ENCODE measurements at regions not wholly inside any gene's neighbourhood (a gene's known extent, or its start where the extent isn't known, plus 50 kb on each side); places are given as distances from the start of the nearest gene placed in this dataset.
"Not testable (repeated sequence)": the region's sequence is repeated elsewhere in the genome, so short reads cannot be mapped to it uniquely, and the experiment has no call there.

GRCh38 chr20:7175827-7176226 lies 408.3 kb downstream of the BMP2 start:
- H3K9ac ChIP-seq (ENCODE audit: low read length); H3K27ac ChIP-seq (ENCODE audit: low read length); H3K4me1 ChIP-seq (ENCODE audit: control insufficient read depth, low read depth, low read length); H3K36me3 ChIP-seq (ENCODE audit: control insufficient read depth, low read depth, low read length); H3K27me3 ChIP-seq (ENCODE audit: control insufficient read depth, insufficient read depth, low read length); H3K9me3 ChIP-seq (ENCODE audit: control insufficient read depth, low read depth, low read length); H3K4me3 ChIP-seq (ENCODE audit: low read length): not testable (repeated sequence)

- H3K9ac ChIP-seq (ENCODE audit: low read length): no peak overlapping the region
- H3K4me3 ChIP-seq (ENCODE audit: low read length): no peak overlapping the region
- H3K4me1 ChIP-seq (ENCODE audit: control insufficient read depth, low read depth, low read length): no peaks in the 10 kb centered on the region
- no peaks in the 10 kb centered on the region for H3K9me3 ChIP-seq (ENCODE audit: control insufficient read depth, low read depth, low read length)
- H3K27me3 ChIP-seq (ENCODE audit: control insufficient read depth, insufficient read depth, low read length): no peaks in the 10 kb centered on the region
- no peaks in the 10 kb centered on the region for H3K36me3 ChIP-seq (ENCODE audit: control insufficient read depth, low read depth, low read length)
- H3K27ac ChIP-seq (ENCODE audit: low read length): no peak overlapping the region
Observed at GRCh38 chr20:7178004-7178403, 410.5 kb downstream of the BMP2 start.

- H3K36me3 ChIP-seq (ENCODE audit: control insufficient read depth, low read depth, low read length): no peaks in the 10 kb centered on the region
- no peak overlapping the region for H3K4me3 ChIP-seq (ENCODE audit: low read length)
- H3K4me1 ChIP-seq (ENCODE audit: control insufficient read depth, low read depth, low read length): no peaks in the 10 kb centered on the region
- no peaks in the 10 kb centered on the region for H3K27me3 ChIP-seq (ENCODE audit: control insufficient read depth, insufficient read depth, low read length)
- no peak overlapping the region for H3K27ac ChIP-seq (ENCODE audit: low read length)
- H3K9me3 ChIP-seq (ENCODE audit: control insufficient read depth, low read depth, low read length): no peaks in the 10 kb centered on the region
- H3K9ac ChIP-seq (ENCODE audit: low read length): no peak overlapping the region
Observed at GRCh38 chr20:7180256-7181045, 413.0 kb downstream of the BMP2 start.

GRCh38 chr20:7189231-7189630 lies 421.7 kb downstream of the BMP2 start:
- no peak overlapping the region for H3K9ac ChIP-seq (ENCODE audit: low read length)
- no peaks in the 10 kb centered on the region for H3K4me1 ChIP-seq (ENCODE audit: control insufficient read depth, low read depth, low read length)
- no peaks in the 10 kb centered on the region for H3K27me3 ChIP-seq (ENCODE audit: control insufficient read depth, insufficient read depth, low read length)
- no peaks in the 10 kb centered on the region for H3K36me3 ChIP-seq (ENCODE audit: control insufficient read depth, low read depth, low read length)
- no peak overlapping the region for H3K27ac ChIP-seq (ENCODE audit: low read length)
- no peak overlapping the region for H3K4me3 ChIP-seq (ENCODE audit: low read length)
- no peaks in the 10 kb centered on the region for H3K9me3 ChIP-seq (ENCODE audit: control insufficient read depth, low read depth, low read length)

- Histone ChIP-seq H3K4me3 (ENCODE audit: low read length) (no peak overlapping the region), H3K36me3 (ENCODE audit: control insufficient read depth, low read depth, low read length) (no peaks in the 10 kb centered on the region), H3K27me3 (ENCODE audit: control insufficient read depth, insufficient read depth, low read length) (no peaks in the 10 kb centered on the region), H3K9me3 (ENCODE audit: control insufficient read depth, low read depth, low read length) (no peaks in the 10 kb centered on the region), H3K9ac (ENCODE audit: low read length) (no peak overlapping the region), H3K4me1 (ENCODE audit: control insufficient read depth, low read depth, low read length) (no peaks in the 10 kb centered on the region), H3K27ac (ENCODE audit: low read length) (no peak overlapping the region)
Observed at GRCh38 chr20:7193681-7194080, 426.2 kb downstream of the BMP2 start.

GRCh38 chr20:7195704-7196103 lies 428.2 kb downstream of the BMP2 start:
- Histone ChIP-seq H3K27ac (ENCODE audit: low read length) (no peak overlapping the region), H3K4me3 (ENCODE audit: low read length) (no peak overlapping the region), H3K36me3 (ENCODE audit: control insufficient read depth, low read depth, low read length) (no peaks in the 10 kb centered on the region), H3K9me3 (ENCODE audit: control insufficient read depth, low read depth, low read length) (no peaks in the 10 kb centered on the region), H3K27me3 (ENCODE audit: control insufficient read depth, insufficient read depth, low read length) (no peaks in the 10 kb centered on the region), H3K9ac (ENCODE audit: low read length) (no peak overlapping the region), H3K4me1 (ENCODE audit: control insufficient read depth, low read depth, low read length) (no peaks in the 10 kb centered on the region)

GRCh38 chr20:7196481-7196880 lies 429.0 kb downstream of the BMP2 start:
- Histone ChIP-seq H3K9me3 (ENCODE audit: control insufficient read depth, low read depth, low read length) (no peaks in the 10 kb centered on the region), H3K4me1 (ENCODE audit: control insufficient read depth, low read depth, low read length) (no peaks in the 10 kb centered on the region), H3K27ac (ENCODE audit: low read length) (no peak overlapping the region), H3K9ac (ENCODE audit: low read length) (no peak overlapping the region), H3K27me3 (ENCODE audit: control insufficient read depth, insufficient read depth, low read length) (no peaks in the 10 kb centered on the region), H3K36me3 (ENCODE audit: control insufficient read depth, low read depth, low read length) (no peaks in the 10 kb centered on the region), H3K4me3 (ENCODE audit: low read length) (no peak overlapping the region)

GRCh38 chr20:7199861-7200260 lies 432.4 kb downstream of the BMP2 start:
- Histone ChIP-seq H3K4me3 (ENCODE audit: low read length) (no peak overlapping the region), H3K4me1 (ENCODE audit: control insufficient read depth, low read depth, low read length) (peaks cover under 1% of the 10 kb centered on the region)

GRCh38 chr20:7207186-7207798 lies 439.8 kb downstream of the BMP2 start:
- Histone ChIP-seq H3K27me3 (ENCODE audit: control insufficient read depth, insufficient read depth, low read length) (no peaks in the 10 kb centered on the region), H3K9ac (ENCODE audit: low read length) (no peak overlapping the region), H3K4me1 (ENCODE audit: control insufficient read depth, low read depth, low read length) (peaks cover 3% of the 10 kb centered on the region), H3K4me3 (ENCODE audit: low read length) (no peak overlapping the region), H3K27ac (ENCODE audit: low read length) (no peak overlapping the region), H3K36me3 (ENCODE audit: control insufficient read depth, low read depth, low read length) (no peaks in the 10 kb centered on the region), H3K9me3 (ENCODE audit: control insufficient read depth, low read depth, low read length) (no peaks in the 10 kb centered on the region)

More at GRCh38 chr20:7199861-7200260, 432.4 kb downstream of the BMP2 start:
- H3K27ac ChIP-seq (ENCODE audit: low read length): no peak overlapping the region
- no peaks in the 10 kb centered on the region for H3K9me3 ChIP-seq (ENCODE audit: control insufficient read depth, low read depth, low read length)
- H3K9ac ChIP-seq (ENCODE audit: low read length): no peak overlapping the region
- no peaks in the 10 kb centered on the region for H3K27me3 ChIP-seq (ENCODE audit: control insufficient read depth, insufficient read depth, low read length)
- no peaks in the 10 kb centered on the region for H3K36me3 ChIP-seq (ENCODE audit: control insufficient read depth, low read depth, low read length)

- Histone ChIP-seq H3K36me3 (ENCODE audit: control insufficient read depth, low read depth, low read length) (no peaks in the 10 kb centered on the region), H3K9me3 (ENCODE audit: control insufficient read depth, low read depth, low read length) (no peaks in the 10 kb centered on the region), H3K27ac (ENCODE audit: low read length) (no peak overlapping the region), H3K27me3 (ENCODE audit: control insufficient read depth, insufficient read depth, low read length) (no peaks in the 10 kb centered on the region), H3K4me3 (ENCODE audit: low read length) (no peak overlapping the region), H3K4me1 (ENCODE audit: control insufficient read depth, low read depth, low read length) (peaks cover 13% of the 10 kb centered on the region), H3K9ac (ENCODE audit: low read length) (no peak overlapping the region)
Observed at GRCh38 chr20:7210910-7211309, 443.4 kb downstream of the BMP2 start.

- Histone ChIP-seq H3K4me3 (ENCODE audit: low read length) (no peak overlapping the region), H3K9ac (ENCODE audit: low read length) (no peak overlapping the region), H3K27ac (ENCODE audit: low read length) (peak overlapping the region; percentile 26), H3K4me1 (ENCODE audit: control insufficient read depth, low read depth, low read length) (peaks cover 13% of the 10 kb centered on the region), H3K36me3 (ENCODE audit: control insufficient read depth, low read depth, low read length) (no peaks in the 10 kb centered on the region), H3K9me3 (ENCODE audit: control insufficient read depth, low read depth, low read length) (no peaks in the 10 kb centered on the region), H3K27me3 (ENCODE audit: control insufficient read depth, insufficient read depth, low read length) (no peaks in the 10 kb centered on the region)
Observed at GRCh38 chr20:7214081-7214740, 446.7 kb downstream of the BMP2 start.

Measured in iPS-18a (cell line).